ENCODE measurements at regions not wholly inside any gene's neighbourhood (a gene's known extent, or its start where the extent isn't known, plus 50 kb on each side); places are given as distances from the start of the nearest gene placed in this dataset.

- no peaks in the 10 kb centered on the region for H3K9me3 ChIP-seq (replicated peaks in 1 of 11)
- H4K20me1 ChIP-seq = no peaks in the 10 kb centered on the region
- no peak overlapping the region for H3K4me3 ChIP-seq
- H3K4me2 ChIP-seq = no peak overlapping the region
- no peaks in the 10 kb centered on the region for H3K36me3 ChIP-seq
- H3K9ac ChIP-seq = no peak overlapping the region
- TF ChIP-seq Cebpa-rat (IDR thresholded peaks at IDR 0.05) = no peak
- H3K27me3 ChIP-seq = no peaks in the 10 kb centered on the region
- H3K4me1 ChIP-seq = no peaks in the 10 kb centered on the region
- no peak overlapping the region for H3K27ac ChIP-seq
Measured at GRCh38 chr2:146081459-146081858, 1561.5 kb upstream of the ZEB2 start.

- Histone ChIP-seq H3K9ac (no peak overlapping the region), H3K9me3 (replicated peaks in 1 of 11) (no peaks in the 10 kb centered on the region), H3K36me3 (no peaks in the 10 kb centered on the region), H3K4me1 (no peaks in the 10 kb centered on the region), H3K27me3 (no peaks in the 10 kb centered on the region), H3K4me3 (no peak overlapping the region), H3K27ac (no peak overlapping the region), H4K20me1 (no peaks in the 10 kb centered on the region), H3K4me2 (no peak overlapping the region)
- no peak for TF ChIP-seq Cebpa-rat (IDR thresholded peaks at IDR 0.05)
Measured at GRCh38 chr2:146080925-146081324, 1561.0 kb upstream of the ZEB2 start.

- no peak overlapping the region for H3K4me3 ChIP-seq
- no peaks in the 10 kb centered on the region for H3K27me3 ChIP-seq
- no peaks in the 10 kb centered on the region for H4K20me1 ChIP-seq
- no peak for TF ChIP-seq Cebpa-rat (IDR thresholded peaks at IDR 0.05)
- no peaks in the 10 kb centered on the region for H3K9me3 ChIP-seq (replicated peaks in 1 of 11)
- H3K9ac ChIP-seq = no peak overlapping the region
- no peak overlapping the region for H3K27ac ChIP-seq
- no peak overlapping the region for H3K4me2 ChIP-seq
- no peaks in the 10 kb centered on the region for H3K36me3 ChIP-seq
- no peaks in the 10 kb centered on the region for H3K4me1 ChIP-seq
Measured at GRCh38 chr2:146079216-146079615, 1559.3 kb upstream of the ZEB2 start.

- Histone ChIP-seq H3K36me3 (no peaks in the 10 kb centered on the region), H3K9me3 (replicated peaks in 1 of 11) (no peaks in the 10 kb centered on the region), H3K4me2 (no peak overlapping the region), H4K20me1 (no peaks in the 10 kb centered on the region), H3K4me1 (no peaks in the 10 kb centered on the region), H3K27ac (no peak overlapping the region), H3K27me3 (no peaks in the 10 kb centered on the region), H3K9ac (no peak overlapping the region), H3K4me3 (no peak overlapping the region)
- no peak for TF ChIP-seq Cebpa-rat (IDR thresholded peaks at IDR 0.05)
Measured at GRCh38 chr2:146077156-146077555, 1557.2 kb upstream of the ZEB2 start.

GRCh38 chr2:146068051-146068450 lies 1548.1 kb upstream of the ZEB2 start:
- H3K27me3 ChIP-seq = no peaks in the 10 kb centered on the region
- H3K36me3 ChIP-seq = no peaks in the 10 kb centered on the region
- H4K20me1 ChIP-seq = no peaks in the 10 kb centered on the region
- no peak overlapping the region for H3K4me3 ChIP-seq
- H3K9me3 ChIP-seq (replicated peaks in 1 of 11) = no peaks in the 10 kb centered on the region
- peaks cover 0 to 5% (median 0%) of the 10 kb centered on the region in 10 experiments; a peak in 3 of 20 replicates for H3K4me1 ChIP-seq
- TF ChIP-seq Cebpa-rat (IDR thresholded peaks at IDR 0.05) = no peak
- H3K4me2 ChIP-seq = no peak overlapping the region
- no peak overlapping the region for H3K27ac ChIP-seq
- no peak overlapping the region for H3K9ac ChIP-seq

- Histone ChIP-seq H3K27me3 (no peaks in the 10 kb centered on the region), H3K36me3 (no peaks in the 10 kb centered on the region), H3K4me3 (no peak overlapping the region), H3K4me2 (no peak overlapping the region), H3K4me1 (no peaks in the 10 kb centered on the region), H3K9ac (no peak overlapping the region), H4K20me1 (no peaks in the 10 kb centered on the region), H3K27ac (no peak overlapping the region), H3K9me3 (replicated peaks in 1 of 11) (no peaks in the 10 kb centered on the region)
- TF ChIP-seq Cebpa-rat (IDR thresholded peaks at IDR 0.05) = no peak
Measured at GRCh38 chr2:146048141-146048540, 1528.2 kb upstream of the ZEB2 start.

- Histone ChIP-seq H3K4me1 (no peaks in the 10 kb centered on the region), H3K9me3 (replicated peaks in 1 of 11) (no peaks in the 10 kb centered on the region), H3K27ac (no peak overlapping the region), H3K27me3 (no peaks in the 10 kb centered on the region), H3K36me3 (no peaks in the 10 kb centered on the region), H3K4me2 (no peak overlapping the region), H3K9ac (no peak overlapping the region), H4K20me1 (no peaks in the 10 kb centered on the region), H3K4me3 (no peak overlapping the region)
- TF ChIP-seq Cebpa-rat (IDR thresholded peaks at IDR 0.05) = no peak
Measured at GRCh38 chr2:146041274-146041910, 1521.5 kb upstream of the ZEB2 start.

GRCh38 chr2:146040051-146040450 lies 1520.1 kb upstream of the ZEB2 start:
- Histone ChIP-seq H3K36me3 (no peaks in the 10 kb centered on the region), H4K20me1 (no peaks in the 10 kb centered on the region), H3K9me3 (replicated peaks in 1 of 11) (no peaks in the 10 kb centered on the region), H3K4me3 (no peak overlapping the region), H3K4me1 (no peaks in the 10 kb centered on the region), H3K9ac (no peak overlapping the region), H3K27ac (no peak overlapping the region), H3K4me2 (no peak overlapping the region), H3K27me3 (no peaks in the 10 kb centered on the region)
- TF ChIP-seq Cebpa-rat (IDR thresholded peaks at IDR 0.05) = no peak

- Histone ChIP-seq H3K36me3 (no peaks in the 10 kb centered on the region), H3K4me1 (no peaks in the 10 kb centered on the region), H3K4me3 (no peak overlapping the region), H3K9ac (no peak overlapping the region), H3K9me3 (replicated peaks in 1 of 11) (no peaks in the 10 kb centered on the region), H4K20me1 (no peaks in the 10 kb centered on the region), H3K27me3 (no peaks in the 10 kb centered on the region), H3K4me2 (no peak overlapping the region), H3K27ac (no peak overlapping the region)
- TF ChIP-seq Cebpa-rat (IDR thresholded peaks at IDR 0.05) = no peak
Measured at GRCh38 chr2:146038014-146038413, 1518.1 kb upstream of the ZEB2 start.

- Histone ChIP-seq H3K9ac (no peak overlapping the region), H3K4me1 (no peaks in the 10 kb centered on the region), H3K4me3 (no peak overlapping the region), H3K9me3 (replicated peaks in 1 of 11) (no peaks in the 10 kb centered on the region), H3K36me3 (no peaks in the 10 kb centered on the region), H3K27ac (no peak overlapping the region), H3K27me3 (no peaks in the 10 kb centered on the region), H4K20me1 (no peaks in the 10 kb centered on the region), H3K4me2 (no peak overlapping the region)
- TF ChIP-seq Cebpa-rat (IDR thresholded peaks at IDR 0.05) = no peak
Measured at GRCh38 chr2:146037334-146037870, 1517.5 kb upstream of the ZEB2 start.
